H9 (cell line): ENCODE measurements at regions not wholly inside any gene's neighbourhood (a gene's known extent, or its start where the extent isn't known, plus 50 kb on each side); places are given as distances from the start of the nearest gene placed in this dataset.

Source experiments
- DNase-seq: peaks from one replicate; pipeline ENCODE4 v3.0.0-alpha.2; 2017
- H2AFZ ChIP-seq: one replicate; pipeline ENCODE4 v1.6.1; 2013; ENCODE audit warnings: mild to moderate bottlenecking, low read length, control low read depth, moderate library complexity
- H2AK5ac ChIP-seq: 2 replicates; pipeline ENCODE4 v1.6.1; 2013; ENCODE audit warnings: low read length, control low read depth, mixed read lengths; ENCODE audit not compliant: insufficient read length
- H2BK120ac ChIP-seq: one replicate; pipeline ENCODE4 v1.6.1; 2013; ENCODE audit warnings: low read depth, mild to moderate bottlenecking, low read length, control low read depth, inconsistent platforms; ENCODE audit not compliant: poor library complexity, severe bottlenecking
- H2BK12ac ChIP-seq: 2 replicates; pipeline ENCODE4 v1.6.1; 2013; ENCODE audit warnings: low read length, control low read depth, mixed read lengths, low read depth; ENCODE audit not compliant: insufficient read length
- H2BK15ac ChIP-seq: 2 replicates; pipeline ENCODE4 v1.6.1; 2013; ENCODE audit warnings: low read depth, low read length, control low read depth
- H2BK20ac ChIP-seq: one replicate; pipeline ENCODE4 v1.6.1; 2013; ENCODE audit warnings: low read depth, mild to moderate bottlenecking, low read length, control low read depth, inconsistent platforms; ENCODE audit not compliant: poor library complexity, severe bottlenecking
- H2BK5ac ChIP-seq: 2 replicates; pipeline ENCODE4 v1.6.1; 2013; ENCODE audit warnings: low read length, control low read depth, mixed read lengths; ENCODE audit not compliant: insufficient read length
- H3K14ac ChIP-seq: 2 replicates; pipeline ENCODE4 v1.6.1; 2013; ENCODE audit warnings: low read length, control low read depth; ENCODE audit not compliant: insufficient read depth
- H3K18ac ChIP-seq: 2 replicates; pipeline ENCODE4 v1.6.1; 2013; ENCODE audit warnings: low read depth, mild to moderate bottlenecking, mixed read lengths, low read length, control low read depth; ENCODE audit not compliant: insufficient read length
- H3K23ac ChIP-seq: 2 replicates; pipeline ENCODE4 v1.6.1; 2013; ENCODE audit warnings: low read length, control low read depth, mixed read lengths, low read depth; ENCODE audit not compliant: insufficient read length
- H3K23me2 ChIP-seq: 2 replicates; pipeline ENCODE4 v1.6.1; 2013; ENCODE audit warnings: low read depth, mild to moderate bottlenecking, mixed read lengths, low read length, control low read depth; ENCODE audit not compliant: insufficient read length, poor library complexity, severe bottlenecking
- H3K27ac ChIP-seq: 2 replicates; pipeline ENCODE4 v1.5.1; 2013; ENCODE audit warnings: low read length, control low read depth, mixed read lengths, low read depth; ENCODE audit not compliant: insufficient read length
- H3K27me3 ChIP-seq: 2 replicates; pipeline ENCODE4 v1.6.1; 2013; ENCODE audit warnings: low read length, control low read depth, inconsistent platforms; ENCODE audit not compliant: insufficient read depth
- H3K4ac ChIP-seq: 2 replicates; pipeline ENCODE4 v1.6.1; 2013; ENCODE audit warnings: low read depth, mild to moderate bottlenecking, control low read depth, inconsistent platforms, low read length, moderate library complexity
- H3K4me1 ChIP-seq: 2 replicates; pipeline ENCODE4 v1.6.1; 2013; ENCODE audit warnings: low read length, control low read depth, inconsistent platforms; ENCODE audit not compliant: insufficient read depth
- H3K4me2 ChIP-seq: 2 replicates; pipeline ENCODE4 v1.6.1; 2013; ENCODE audit warnings: low read length, control low read depth, mixed read lengths; ENCODE audit not compliant: insufficient read length, insufficient read depth
- H3K56ac ChIP-seq: 2 replicates; pipeline ENCODE4 v1.6.1; 2013; ENCODE audit warnings: low read depth, mild to moderate bottlenecking, mixed read lengths, low read length, control low read depth; ENCODE audit not compliant: insufficient read length
- H3K79me1 ChIP-seq: 2 replicates; pipeline ENCODE4 v1.6.1; 2013; ENCODE audit warnings: low read depth, mild to moderate bottlenecking, moderate library complexity, low read length, control low read depth, inconsistent platforms; ENCODE audit not compliant: insufficient read depth, poor library complexity, severe bottlenecking
- H3K79me2 ChIP-seq: 2 replicates; pipeline ENCODE4 v1.6.1; 2013; ENCODE audit warnings: low read length, control low read depth, inconsistent platforms; ENCODE audit not compliant: insufficient read depth
- H3K9ac ChIP-seq: 2 replicates; pipeline ENCODE4 v1.6.1; 2013; ENCODE audit warnings: low read length, control low read depth, mixed read lengths; ENCODE audit not compliant: insufficient read length; ENCODE audit errors: extremely low read depth
- H3K9me3 ChIP-seq: one replicate; pipeline ENCODE4 v1.6.1; 2013; ENCODE audit warnings: low read depth, low read length, inconsistent platforms; ENCODE audit not compliant: control insufficient read depth
- H3T11ph ChIP-seq: one replicate; pipeline ENCODE4 v1.6.1; 2013; ENCODE audit warnings: mild to moderate bottlenecking, low read length, control low read depth, inconsistent platforms
- H4K20me1 ChIP-seq: one replicate; pipeline ENCODE4 v1.6.1; 2013; ENCODE audit not compliant: control insufficient read depth, insufficient read length, insufficient read depth
- H4K5ac ChIP-seq: 2 replicates; pipeline ENCODE4 v1.6.1; 2013; ENCODE audit warnings: low read depth, mild to moderate bottlenecking, mixed read lengths, low read length, control low read depth; ENCODE audit not compliant: insufficient read length
- H4K8ac ChIP-seq: replicated peaks from 2 replicates; pipeline ENCODE4 v1.6.1; 2013; ENCODE audit warnings: low read length, control low read depth, mixed read lengths, low read depth; ENCODE audit not compliant: insufficient read length
- H4K91ac ChIP-seq: 2 replicates; pipeline ENCODE4 v1.6.1; 2013; ENCODE audit warnings: low read depth, mild to moderate bottlenecking, moderate library complexity, mixed read lengths, low read length, control low read depth; ENCODE audit not compliant: insufficient read length
- H3K27ac Mint-ChIP-seq, 3 experiments: 2 replicates in 2 of 3; 3 replicates in 1 of 3; pipeline ENCODE4 v1.8.0; 2020 to 2021; ENCODE audit warnings: mixed read lengths in 3 of 3, mild to moderate bottlenecking in 1 of 3, moderate library complexity in 1 of 3
- H3K27me3 Mint-ChIP-seq: 2 replicates; pipeline ENCODE4 v1.8.0; 2021; ENCODE audit warnings: low read depth, mild to moderate bottlenecking, moderate library complexity, mixed read lengths
- H3K36me3 Mint-ChIP-seq, 3 experiments: 2 replicates in 2 of 3; 3 replicates in 1 of 3; pipeline ENCODE4 v1.8.0; 2020 to 2021; ENCODE audit warnings: low read depth in 3 of 3, mixed read lengths in 3 of 3; ENCODE audit not compliant: insufficient read depth in 1 of 3
- H3K4me1 Mint-ChIP-seq, 2 experiments: 2 replicates each; pipeline ENCODE4 v1.8.0; 2020; ENCODE audit warnings: mixed read lengths in 2 of 2
- H3K4me3 Mint-ChIP-seq, 2 experiments: 2 replicates in 1 of 2; 3 replicates in 1 of 2; pipeline ENCODE4 v1.8.0; 2020 to 2021; ENCODE audit warnings: mild to moderate bottlenecking in 2 of 2, mixed read lengths in 2 of 2, moderate library complexity in 1 of 2
- H3K9me3 Mint-ChIP-seq, 2 experiments: 2 replicates in 1 of 2; 3 replicates in 1 of 2; pipeline ENCODE4 v1.8.0; 2020; ENCODE audit warnings: mild to moderate bottlenecking in 2 of 2, mixed read lengths in 2 of 2, moderate library complexity in 1 of 2
- CTCF ChIP-seq: fragments of 200-600 bp; sonication (generic); conservative IDR thresholded peaks from 3 replicates; pipeline ENCODE4 v1.8.0; 2021; ENCODE audit warnings: antibody characterized with exemption, mild to moderate bottlenecking
- WGBS: extraction: QIAGEN DNeasy Blood & Tissue Kit; methylation state at CpG from one replicate; pipeline ENCODE4 v1.1.7; 2013; ENCODE audit warnings: missing lambda C conversion rate, low lambda C conversion rate, mixed read lengths; ENCODE audit not compliant: insufficient read length; ENCODE audit errors: extremely low coverage; 5-methylcytosine and 5-hydroxymethylcytosine counted together

- Histone ChIP-seq H3K9me3 (no peaks in the 10 kb centered on the region), H3T11ph (no peak overlapping the region), H2AFZ (no peak overlapping the region), H3K79me2 (no peaks in the 10 kb centered on the region), H2BK15ac (no peak overlapping the region), H2BK12ac (no peak overlapping the region), H2AK5ac (no peak overlapping the region), H3K27me3 (no peaks in the 10 kb centered on the region), H3K14ac (no peak overlapping the region), H3K79me1 (no peaks in the 10 kb centered on the region), H3K4ac (no peak overlapping the region), H3K56ac (no peak overlapping the region), H3K4me2 (no peak overlapping the region), H4K91ac (no peak overlapping the region), H3K9ac (no peak overlapping the region), H3K23me2 (no peaks in the 10 kb centered on the region), H3K23ac (no peak overlapping the region), H2BK120ac (no peak overlapping the region), H3K27ac (no peak overlapping the region), H4K5ac (no peak overlapping the region), H2BK5ac (no peak overlapping the region), H4K8ac (no peak overlapping the region), H3K18ac (no peak overlapping the region), H3K4me1 (no peaks in the 10 kb centered on the region; the same call in 1 of the 2 replicates), H2BK20ac (no peak overlapping the region), H4K20me1 (no peaks in the 10 kb centered on the region)
- Mint-ChIP-seq H3K27me3 (no peaks in the 10 kb centered on the region), H3K9me3 (no peaks in the 10 kb centered on the region), H3K27ac (no peak overlapping the region), H3K36me3 (no peaks in the 10 kb centered on the region), H3K4me1 (peaks cover 14 to 24% of the 10 kb centered on the region in 2 experiments), H3K4me3 (no peak overlapping the region)
- no peak for TF ChIP-seq CTCF
- no CpG with 5 or more reads among the region's 1 CpG for WGBS
- no peak for DNase-seq
Measured at GRCh38 chr4:156173937-156174336, 220.3 kb upstream of the CTSO start.
